ENCODE measurements at regions not wholly inside any gene's neighbourhood (a gene's known extent, or its start where the extent isn't known, plus 50 kb on each side); places are given as distances from the start of the nearest gene placed in this dataset.

DNA sequence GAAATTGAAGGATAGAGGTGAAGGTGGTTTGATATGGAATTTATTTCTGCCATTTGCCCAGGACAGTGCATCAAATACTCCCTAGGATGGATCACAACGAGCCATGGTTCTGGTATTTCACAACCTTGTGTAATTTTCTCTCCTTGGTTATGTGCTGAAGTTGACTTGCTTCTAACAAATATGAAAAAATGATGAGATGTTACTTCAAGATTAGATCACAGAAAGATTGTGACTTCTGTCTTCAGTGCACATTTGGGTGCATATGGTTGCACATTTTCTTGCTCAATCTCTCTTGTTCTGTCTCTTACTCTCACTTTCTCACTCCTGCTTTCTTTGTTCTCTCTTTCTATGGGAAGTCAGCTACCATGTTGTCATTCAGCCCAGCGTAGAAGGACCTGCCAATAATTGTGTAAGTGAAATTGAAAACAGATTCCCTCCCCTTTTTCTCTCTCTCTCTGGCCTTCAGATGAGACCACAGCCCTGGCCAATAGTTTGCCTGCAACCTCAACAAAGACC lies 104.6 kb upstream of the RMDN2 start:
- Histone ChIP-seq H3K4me2 (ENCODE audit: low read length) (no peak overlapping the region), H3K9me2 (ENCODE audit: insufficient read depth, low read length) (no peaks in the 10 kb centered on the region), H3K27ac (ENCODE audit: low read length) (no peak overlapping the region), H3K9me3 (ENCODE audit: low read length) (no peaks in the 10 kb centered on the region), H3K79me2 (replicated peaks; ENCODE audit: insufficient read depth, low read length) (no peaks in the 10 kb centered on the region), H3K27me3 (ENCODE audit: insufficient read depth, low read depth, low read length) (no peaks in the 10 kb centered on the region), H2AFZ (ENCODE audit: low read depth, low read length) (no peak overlapping the region), H3K9ac (ENCODE audit: low read length) (no peak overlapping the region), H4K20me1 (ENCODE audit: insufficient read depth) (no peaks in the 10 kb centered on the region), H3F3A (ENCODE audit: insufficient read depth, low read length, poor library complexity, severe bottlenecking) (no peaks in the 10 kb centered on the region), H3K4me3 (ENCODE audit: low read length) (no peak overlapping the region), H3K36me3 (ENCODE audit: insufficient read depth, low read length) (no peaks in the 10 kb centered on the region)
- no peak for TF ChIP-seq SMC3 (conservative IDR thresholded peaks at IDR 0.05; ENCODE audit: poor library complexity)
- no peak for TF ChIP-seq POLR2AphosphoS5 (IDR thresholded peaks at IDR 0.05)
- no peak for TF ChIP-seq EP300 (conservative IDR thresholded peaks at IDR 0.05; ENCODE audit: poor library complexity, severe bottlenecking)
- TF ChIP-seq, protein P1, sequence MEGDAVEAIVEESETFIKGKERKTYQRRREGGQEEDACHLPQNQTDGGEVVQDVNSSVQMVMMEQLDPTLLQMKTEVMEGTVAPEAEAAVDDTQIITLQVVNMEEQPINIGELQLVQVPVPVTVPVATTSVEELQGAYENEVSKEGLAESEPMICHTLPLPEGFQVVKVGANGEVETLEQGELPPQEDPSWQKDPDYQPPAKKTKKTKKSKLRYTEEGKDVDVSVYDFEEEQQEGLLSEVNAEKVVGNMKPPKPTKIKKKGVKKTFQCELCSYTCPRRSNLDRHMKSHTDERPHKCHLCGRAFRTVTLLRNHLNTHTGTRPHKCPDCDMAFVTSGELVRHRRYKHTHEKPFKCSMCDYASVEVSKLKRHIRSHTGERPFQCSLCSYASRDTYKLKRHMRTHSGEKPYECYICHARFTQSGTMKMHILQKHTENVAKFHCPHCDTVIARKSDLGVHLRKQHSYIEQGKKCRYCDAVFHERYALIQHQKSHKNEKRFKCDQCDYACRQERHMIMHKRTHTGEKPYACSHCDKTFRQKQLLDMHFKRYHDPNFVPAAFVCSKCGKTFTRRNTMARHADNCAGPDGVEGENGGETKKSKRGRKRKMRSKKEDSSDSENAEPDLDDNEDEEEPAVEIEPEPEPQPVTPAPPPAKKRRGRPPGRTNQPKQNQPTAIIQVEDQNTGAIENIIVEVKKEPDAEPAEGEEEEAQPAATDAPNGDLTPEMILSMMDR (IDR thresholded peaks at IDR 0.05; ENCODE audit: poor library complexity, severe bottlenecking): no peak
- TF ChIP-seq TAF1 (IDR thresholded peaks at IDR 0.05; ENCODE audit: low read depth): no peak
- TF ChIP-seq EZH2 (IDR thresholded peaks at IDR 0.05; ENCODE audit: borderline replicate concordance, insufficient read depth, low read length, poor library complexity, severe bottlenecking): no peak
- no peak for TF ChIP-seq RAD21 (conservative IDR thresholded peaks at IDR 0.05)
- TF ChIP-seq, protein P2, sequence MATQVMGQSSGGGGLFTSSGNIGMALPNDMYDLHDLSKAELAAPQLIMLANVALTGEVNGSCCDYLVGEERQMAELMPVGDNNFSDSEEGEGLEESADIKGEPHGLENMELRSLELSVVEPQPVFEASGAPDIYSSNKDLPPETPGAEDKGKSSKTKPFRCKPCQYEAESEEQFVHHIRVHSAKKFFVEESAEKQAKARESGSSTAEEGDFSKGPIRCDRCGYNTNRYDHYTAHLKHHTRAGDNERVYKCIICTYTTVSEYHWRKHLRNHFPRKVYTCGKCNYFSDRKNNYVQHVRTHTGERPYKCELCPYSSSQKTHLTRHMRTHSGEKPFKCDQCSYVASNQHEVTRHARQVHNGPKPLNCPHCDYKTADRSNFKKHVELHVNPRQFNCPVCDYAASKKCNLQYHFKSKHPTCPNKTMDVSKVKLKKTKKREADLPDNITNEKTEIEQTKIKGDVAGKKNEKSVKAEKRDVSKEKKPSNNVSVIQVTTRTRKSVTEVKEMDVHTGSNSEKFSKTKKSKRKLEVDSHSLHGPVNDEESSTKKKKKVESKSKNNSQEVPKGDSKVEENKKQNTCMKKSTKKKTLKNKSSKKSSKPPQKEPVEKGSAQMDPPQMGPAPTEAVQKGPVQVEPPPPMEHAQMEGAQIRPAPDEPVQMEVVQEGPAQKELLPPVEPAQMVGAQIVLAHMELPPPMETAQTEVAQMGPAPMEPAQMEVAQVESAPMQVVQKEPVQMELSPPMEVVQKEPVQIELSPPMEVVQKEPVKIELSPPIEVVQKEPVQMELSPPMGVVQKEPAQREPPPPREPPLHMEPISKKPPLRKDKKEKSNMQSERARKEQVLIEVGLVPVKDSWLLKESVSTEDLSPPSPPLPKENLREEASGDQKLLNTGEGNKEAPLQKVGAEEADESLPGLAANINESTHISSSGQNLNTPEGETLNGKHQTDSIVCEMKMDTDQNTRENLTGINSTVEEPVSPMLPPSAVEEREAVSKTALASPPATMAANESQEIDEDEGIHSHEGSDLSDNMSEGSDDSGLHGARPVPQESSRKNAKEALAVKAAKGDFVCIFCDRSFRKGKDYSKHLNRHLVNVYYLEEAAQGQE (IDR thresholded peaks at IDR 0.05; ENCODE audit: borderline replicate concordance): no peak
- no peak for TF ChIP-seq MXI1 (conservative IDR thresholded peaks at IDR 0.05; ENCODE audit: poor library complexity, severe bottlenecking)

DNA sequence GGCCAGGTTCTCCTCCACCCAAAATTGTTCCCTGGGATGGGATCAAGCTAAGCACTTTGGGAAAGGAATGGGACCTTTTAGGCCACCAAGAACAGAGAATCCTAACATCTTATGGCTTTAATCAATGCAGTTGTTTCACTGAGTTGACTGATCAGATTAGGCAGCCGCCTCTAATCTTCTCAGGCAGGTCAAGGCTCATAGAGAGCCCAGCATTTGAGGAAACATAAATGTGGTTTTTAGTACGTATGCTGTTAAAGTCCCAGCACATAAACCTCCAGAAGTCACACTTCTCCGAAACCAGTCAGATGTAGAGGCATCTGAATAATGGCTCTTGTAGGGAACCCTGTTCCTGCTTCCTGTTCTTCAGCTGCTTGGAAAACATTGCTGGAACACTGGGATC lies 99.5 kb upstream of the RMDN2 start:
- no peak overlapping the region for H3K27ac ChIP-seq (ENCODE audit: low read length)
- H3K4me3 ChIP-seq (ENCODE audit: low read length): no peak overlapping the region
- no peak overlapping the region for H3K9ac ChIP-seq (ENCODE audit: low read length)
- H2AFZ ChIP-seq (ENCODE audit: low read depth, low read length): no peak overlapping the region
- no peak for TF ChIP-seq EZH2 (IDR thresholded peaks at IDR 0.05; ENCODE audit: borderline replicate concordance, insufficient read depth, low read length, poor library complexity, severe bottlenecking)
- no peak for TF ChIP-seq SMC3 (conservative IDR thresholded peaks at IDR 0.05; ENCODE audit: poor library complexity)
- no peak for TF ChIP-seq TAF1 (IDR thresholded peaks at IDR 0.05; ENCODE audit: low read depth)
- no peaks in the 10 kb centered on the region for H3K27me3 ChIP-seq (ENCODE audit: insufficient read depth, low read depth, low read length)
- no peaks in the 10 kb centered on the region for H3K9me3 ChIP-seq (ENCODE audit: low read length)
- no peaks in the 10 kb centered on the region for H4K20me1 ChIP-seq (ENCODE audit: insufficient read depth)
- no peak overlapping the region for H3K4me2 ChIP-seq (ENCODE audit: low read length)
- no peaks in the 10 kb centered on the region for H3K79me2 ChIP-seq (replicated peaks; ENCODE audit: insufficient read depth, low read length)
- no peaks in the 10 kb centered on the region for H3K9me2 ChIP-seq (ENCODE audit: insufficient read depth, low read length)
- no peaks in the 10 kb centered on the region for H3K36me3 ChIP-seq (ENCODE audit: insufficient read depth, low read length)
- no peaks in the 10 kb centered on the region for H3F3A ChIP-seq (ENCODE audit: insufficient read depth, low read length, poor library complexity, severe bottlenecking)

Measured in neural cell (in vitro differentiated cells).